ENCODE measurements at regions not wholly inside any gene's neighbourhood (a gene's known extent, or its start where the extent isn't known, plus 50 kb on each side); places are given as distances from the start of the nearest gene placed in this dataset.

- no peak overlapping the region for H3K27ac ChIP-seq
- TF ChIP-seq, protein P1, sequence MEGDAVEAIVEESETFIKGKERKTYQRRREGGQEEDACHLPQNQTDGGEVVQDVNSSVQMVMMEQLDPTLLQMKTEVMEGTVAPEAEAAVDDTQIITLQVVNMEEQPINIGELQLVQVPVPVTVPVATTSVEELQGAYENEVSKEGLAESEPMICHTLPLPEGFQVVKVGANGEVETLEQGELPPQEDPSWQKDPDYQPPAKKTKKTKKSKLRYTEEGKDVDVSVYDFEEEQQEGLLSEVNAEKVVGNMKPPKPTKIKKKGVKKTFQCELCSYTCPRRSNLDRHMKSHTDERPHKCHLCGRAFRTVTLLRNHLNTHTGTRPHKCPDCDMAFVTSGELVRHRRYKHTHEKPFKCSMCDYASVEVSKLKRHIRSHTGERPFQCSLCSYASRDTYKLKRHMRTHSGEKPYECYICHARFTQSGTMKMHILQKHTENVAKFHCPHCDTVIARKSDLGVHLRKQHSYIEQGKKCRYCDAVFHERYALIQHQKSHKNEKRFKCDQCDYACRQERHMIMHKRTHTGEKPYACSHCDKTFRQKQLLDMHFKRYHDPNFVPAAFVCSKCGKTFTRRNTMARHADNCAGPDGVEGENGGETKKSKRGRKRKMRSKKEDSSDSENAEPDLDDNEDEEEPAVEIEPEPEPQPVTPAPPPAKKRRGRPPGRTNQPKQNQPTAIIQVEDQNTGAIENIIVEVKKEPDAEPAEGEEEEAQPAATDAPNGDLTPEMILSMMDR (IDR thresholded peaks at IDR 0.05), result no peak
These were observed 175.5 kb upstream of the NCAM2 start for GRCh38 chr21:20822666-20823065.

GRCh38 chr21:20852866-20853265, 145.3 kb upstream of the NCAM2 start:
- Histone ChIP-seq H3K79me2 (no peaks in the 10 kb centered on the region), H3K36me3 (ENCODE audit: control insufficient read depth, insufficient read depth, low read length) (no peaks in the 10 kb centered on the region), H3K4me1 (no peaks in the 10 kb centered on the region), H3K4me3 (ENCODE audit: low read depth, low read length) (no peak overlapping the region), H3K9ac (no peak overlapping the region), H3K4me2 (ENCODE audit: low read length) (no peak overlapping the region), H3K27ac (no peak overlapping the region), H3K9me3 (ENCODE audit: control insufficient read depth, low read length) (no peaks in the 10 kb centered on the region), H3K27me3 (ENCODE audit: control insufficient read depth, insufficient read depth, low read length) (no peaks in the 10 kb centered on the region), H2AFZ (no peak overlapping the region)
- TF ChIP-seq, protein P1 (IDR thresholded peaks at IDR 0.05), result no peak

More at GRCh38 chr21:20822666-20823065, 175.5 kb upstream of the NCAM2 start:
- no peaks in the 10 kb centered on the region for H3K79me2 ChIP-seq
- H3K4me2 ChIP-seq (ENCODE audit: low read length), result no peak overlapping the region
- no peaks in the 10 kb centered on the region for H3K4me1 ChIP-seq
- H3K36me3 ChIP-seq (ENCODE audit: control insufficient read depth, insufficient read depth, low read length), result no peaks in the 10 kb centered on the region
- H3K4me3 ChIP-seq (ENCODE audit: low read depth, low read length), result no peak overlapping the region
- H3K9me3 ChIP-seq (ENCODE audit: control insufficient read depth, low read length), result no peaks in the 10 kb centered on the region
- H3K9ac ChIP-seq, result no peak overlapping the region
- no peak overlapping the region for H2AFZ ChIP-seq
- H3K27me3 ChIP-seq (ENCODE audit: control insufficient read depth, insufficient read depth, low read length), result no peaks in the 10 kb centered on the region

- Histone ChIP-seq H3K4me1 (no peaks in the 10 kb centered on the region), H3K9me3 (ENCODE audit: control insufficient read depth, low read length) (no peaks in the 10 kb centered on the region), H2AFZ (no peak overlapping the region), H3K4me3 (ENCODE audit: low read depth, low read length) (no peak overlapping the region), H3K36me3 (ENCODE audit: control insufficient read depth, insufficient read depth, low read length) (no peaks in the 10 kb centered on the region), H3K27ac (no peak overlapping the region), H3K79me2 (no peaks in the 10 kb centered on the region), H3K27me3 (ENCODE audit: control insufficient read depth, insufficient read depth, low read length) (no peaks in the 10 kb centered on the region), H3K4me2 (ENCODE audit: low read length) (no peak overlapping the region), H3K9ac (no peak overlapping the region)
- TF ChIP-seq, protein P1 (IDR thresholded peaks at IDR 0.05), result no peak
These were observed 141.3 kb upstream of the NCAM2 start for GRCh38 chr21:20856926-20857325.

GRCh38 chr21:20874202-20874601, 124.0 kb upstream of the NCAM2 start:
- Histone ChIP-seq H3K4me1 (no peaks in the 10 kb centered on the region), H3K36me3 (ENCODE audit: control insufficient read depth, insufficient read depth, low read length) (no peaks in the 10 kb centered on the region)
- TF ChIP-seq, protein P1 (IDR thresholded peaks at IDR 0.05), result no peak

DNA sequence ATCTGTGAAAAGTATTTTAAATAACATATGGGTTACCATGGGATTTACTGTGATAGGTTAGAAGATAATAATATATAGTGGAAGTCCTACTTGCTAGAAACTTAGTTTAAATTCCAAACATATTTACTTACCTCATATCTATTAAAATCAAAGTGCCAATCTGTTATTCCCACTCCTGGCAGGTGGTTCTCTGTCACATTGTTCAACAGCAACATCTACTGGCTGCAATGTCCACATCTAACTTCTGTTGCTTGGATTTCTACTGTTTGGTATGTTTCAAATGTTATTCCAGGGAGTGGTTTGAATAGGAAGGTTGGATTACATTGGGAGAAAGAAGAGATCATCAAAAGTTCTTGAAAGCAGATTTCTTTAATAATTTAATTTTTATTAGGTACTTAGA, 122.5 kb upstream of the NCAM2 start:
- Histone ChIP-seq H3K4me3 (ENCODE audit: low read depth, low read length) (no peak overlapping the region), H3K9ac (no peak overlapping the region)

More at GRCh38 chr21:20874202-20874601, 124.0 kb upstream of the NCAM2 start:
- Histone ChIP-seq H3K4me3 (ENCODE audit: low read depth, low read length) (no peak overlapping the region), H3K79me2 (no peaks in the 10 kb centered on the region), H3K27me3 (ENCODE audit: control insufficient read depth, insufficient read depth, low read length) (no peaks in the 10 kb centered on the region), H2AFZ (no peak overlapping the region), H3K9ac (no peak overlapping the region), H3K27ac (no peak overlapping the region), H3K9me3 (ENCODE audit: control insufficient read depth, low read length) (no peaks in the 10 kb centered on the region), H3K4me2 (ENCODE audit: low read length) (no peak overlapping the region)

More for the DNA sequence above, 122.5 kb upstream of the NCAM2 start:
- TF ChIP-seq, protein P1 (IDR thresholded peaks at IDR 0.05), result no peak
- Histone ChIP-seq H3K27me3 (ENCODE audit: control insufficient read depth, insufficient read depth, low read length) (no peaks in the 10 kb centered on the region), H3K79me2 (no peaks in the 10 kb centered on the region), H3K36me3 (ENCODE audit: control insufficient read depth, insufficient read depth, low read length) (no peaks in the 10 kb centered on the region), H2AFZ (no peak overlapping the region), H3K27ac (no peak overlapping the region), H3K4me2 (ENCODE audit: low read length) (no peak overlapping the region), H3K9me3 (ENCODE audit: control insufficient read depth, low read length) (no peaks in the 10 kb centered on the region), H3K4me1 (no peaks in the 10 kb centered on the region)
